Stimulated activated CD4-positive, alpha-beta T cell treated with anti-CD3 and anti-CD28 coated beads, TNF-alpha, amount 100 ng/mL, for 24 hours (primary cell): ENCODE measurements at regions not wholly inside any gene's neighbourhood (a gene's known extent, or its start where the extent isn't known, plus 50 kb on each side); places are given as distances from the start of the nearest gene placed in this dataset.

ENCODE experiments used
- DNase-seq, 3 experiments: peaks; one replicate each; pipeline ENCODE4 v3.0.0-alpha.2; 2020; ENCODE audit warnings: low read depth in 3 of 3

DNA sequence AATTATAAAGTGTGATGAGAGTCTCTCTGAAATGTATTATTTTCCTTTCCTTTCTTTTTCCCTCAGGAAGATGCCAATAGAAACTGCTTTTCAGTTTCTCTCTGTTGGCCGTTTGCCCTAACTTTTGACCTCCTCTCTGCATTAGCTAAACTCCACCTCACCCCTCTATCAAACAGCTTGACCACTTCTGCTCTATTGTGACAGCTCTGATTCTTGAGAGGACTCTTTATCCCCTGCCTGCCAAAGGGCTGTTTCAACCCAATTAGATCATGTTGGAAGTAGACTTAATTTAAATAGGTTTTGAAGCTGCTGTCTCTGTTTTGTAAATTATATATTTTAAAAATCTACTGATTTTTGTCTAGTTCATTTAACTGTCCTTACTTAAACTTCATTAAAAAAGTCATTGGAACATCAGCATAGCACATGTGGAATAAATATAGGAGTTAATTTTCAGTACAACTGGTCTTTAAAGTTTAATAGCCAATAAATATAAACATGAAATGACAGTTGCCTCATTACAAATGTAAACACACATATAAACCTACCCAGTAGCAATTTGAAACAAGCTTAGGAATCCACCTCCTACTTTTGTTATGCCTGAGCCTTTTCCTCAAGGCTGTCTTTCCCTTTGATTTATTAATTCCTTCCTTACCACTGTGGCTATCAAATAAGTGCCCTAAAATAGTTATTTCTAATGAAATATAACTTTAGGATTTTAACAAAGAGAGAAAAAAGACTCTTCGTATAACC lies 152.0 kb downstream of the CHRM3 start:
- no peak for DNase-seq

DNA sequence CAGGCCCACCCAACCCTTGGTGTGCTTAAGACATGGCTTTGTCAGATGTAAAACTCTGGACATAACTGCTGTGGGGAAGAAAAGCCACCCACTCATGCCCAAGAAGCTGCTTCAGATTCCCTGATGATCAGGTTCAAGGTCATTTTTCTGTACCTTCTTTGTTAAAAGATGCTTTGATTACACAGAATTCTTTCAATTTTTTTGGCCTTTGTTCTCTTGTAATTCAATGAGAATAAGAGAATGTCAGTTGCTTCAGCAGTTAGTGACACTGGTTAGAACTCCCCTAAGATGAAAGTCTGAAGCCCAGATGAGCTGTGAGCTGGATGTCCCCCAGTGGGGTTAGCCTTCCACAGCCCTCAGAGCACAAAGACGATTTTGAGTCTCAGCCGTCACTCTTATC lies 152.7 kb downstream of the CHRM3 start:
- no peak for DNase-seq

GRCh38 chr1:239539812-239540211 lies 153.4 kb downstream of the CHRM3 start:
- no peak for DNase-seq

DNA sequence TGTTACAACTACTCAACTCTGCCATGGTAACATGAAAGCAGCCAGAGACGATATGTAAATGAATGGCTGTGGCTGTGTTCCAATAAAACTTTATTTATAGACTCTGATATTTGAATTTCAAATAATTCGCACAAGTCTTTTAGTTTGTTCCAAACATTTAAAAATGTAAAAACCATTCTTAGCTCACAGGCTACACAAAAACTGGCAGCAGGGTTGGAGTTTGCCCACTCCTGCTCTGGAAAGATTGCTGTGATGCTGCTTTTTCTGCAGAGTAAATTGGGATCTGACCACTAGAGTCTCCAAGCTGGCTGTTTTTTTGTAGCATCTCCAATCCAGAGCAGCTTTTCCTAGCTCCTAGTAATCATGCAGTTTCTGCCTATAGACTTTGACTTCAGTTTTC lies 157.5 kb downstream of the CHRM3 start:
- DNase-seq, result no peak

DNA sequence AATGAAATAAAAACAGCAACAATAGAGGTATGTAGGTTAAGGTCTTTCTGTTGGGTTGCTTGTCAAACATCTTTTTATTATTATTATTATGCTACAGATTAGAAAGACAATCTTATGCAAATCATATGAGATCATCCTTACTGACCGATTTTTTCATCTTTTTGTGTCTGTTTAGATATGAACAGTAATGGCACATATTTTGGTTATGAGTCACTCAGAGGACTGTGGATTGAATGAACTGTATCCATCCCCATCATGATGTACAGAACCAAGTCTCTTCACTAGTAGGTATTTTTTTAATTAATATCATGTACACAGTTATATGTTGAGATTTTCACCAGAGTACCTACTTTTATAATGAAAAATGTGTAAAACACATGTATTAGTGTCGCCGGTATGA lies 159.1 kb downstream of the CHRM3 start:
- no peak for DNase-seq

DNA sequence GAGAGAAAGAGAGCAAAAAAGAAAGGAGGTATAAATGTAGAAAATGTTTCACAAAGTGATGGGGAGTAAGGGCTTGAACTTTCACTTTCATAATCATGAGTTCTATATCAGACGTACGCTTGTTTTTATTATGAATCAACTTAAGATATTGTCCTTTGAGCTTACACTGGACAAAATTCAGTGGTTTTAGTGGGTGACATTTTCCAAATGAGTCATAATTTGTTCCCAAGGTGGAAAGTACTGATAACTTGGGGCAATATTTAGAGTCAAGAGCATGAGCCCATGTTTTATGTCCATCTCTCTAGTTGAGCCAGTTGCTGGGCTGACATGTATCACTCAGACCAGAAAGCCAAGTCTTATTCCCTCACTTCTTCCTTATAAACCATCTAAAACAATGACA lies 161.6 kb downstream of the CHRM3 start:
- no peak for DNase-seq

DNA sequence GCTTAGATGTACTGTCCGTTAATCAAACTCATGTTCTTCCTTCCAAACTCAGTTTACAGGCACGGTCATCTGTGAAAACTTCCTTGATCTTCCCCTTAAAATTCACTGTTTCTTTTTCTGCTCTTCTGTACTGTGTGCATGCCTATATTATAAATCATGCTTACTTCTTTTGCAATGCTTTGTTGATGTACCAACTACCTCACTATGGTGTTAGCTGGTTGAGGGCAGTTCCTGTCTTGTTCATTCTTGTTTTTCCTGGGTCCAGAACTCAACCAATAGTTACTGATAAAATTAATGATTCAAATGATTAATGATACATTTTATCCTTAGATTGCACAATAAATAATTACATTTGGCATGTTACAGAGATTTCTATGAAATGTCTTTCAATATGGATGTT lies 163.8 kb downstream of the CHRM3 start:
- DNase-seq, result no peak

DNA sequence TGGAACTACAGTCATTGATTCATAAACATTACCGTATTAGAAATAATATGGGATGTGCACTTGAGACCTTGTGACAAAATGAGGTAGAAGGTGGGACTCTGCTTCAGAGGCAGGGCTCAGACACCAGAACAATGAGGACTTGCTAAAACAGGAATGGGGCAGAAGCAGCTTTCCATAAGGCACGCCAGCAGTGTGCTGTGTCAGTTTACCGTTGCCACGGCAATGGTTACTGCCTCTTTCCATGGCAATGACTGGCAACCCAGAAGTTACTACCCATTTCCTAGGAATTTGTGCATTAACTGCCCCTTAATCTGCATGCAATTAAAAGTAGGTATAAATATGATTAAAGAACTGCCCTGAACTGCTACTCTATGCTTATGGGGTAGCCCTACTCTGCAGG lies 169.0 kb downstream of the CHRM3 start:
- no peak for DNase-seq

DNA sequence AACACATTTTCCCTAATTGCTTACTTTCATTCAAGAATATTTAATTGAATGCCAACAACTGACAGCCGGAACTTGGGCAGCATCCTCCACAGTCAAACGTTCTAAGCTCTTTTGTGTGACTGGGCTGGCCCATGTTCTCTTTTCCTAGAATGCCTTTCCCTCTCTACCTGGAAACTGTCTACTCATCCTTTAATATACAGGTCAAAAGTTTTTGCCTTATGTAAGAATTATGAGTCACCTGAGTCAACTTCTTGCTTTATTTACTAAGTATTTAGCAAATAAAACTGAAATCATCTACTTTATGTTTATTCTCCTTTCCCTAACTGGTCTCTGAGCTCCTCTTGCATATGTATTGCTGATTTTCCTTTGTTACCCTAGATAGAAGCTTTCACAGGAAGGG lies 172.2 kb downstream of the CHRM3 start:
- DNase-seq, result no peak

DNA sequence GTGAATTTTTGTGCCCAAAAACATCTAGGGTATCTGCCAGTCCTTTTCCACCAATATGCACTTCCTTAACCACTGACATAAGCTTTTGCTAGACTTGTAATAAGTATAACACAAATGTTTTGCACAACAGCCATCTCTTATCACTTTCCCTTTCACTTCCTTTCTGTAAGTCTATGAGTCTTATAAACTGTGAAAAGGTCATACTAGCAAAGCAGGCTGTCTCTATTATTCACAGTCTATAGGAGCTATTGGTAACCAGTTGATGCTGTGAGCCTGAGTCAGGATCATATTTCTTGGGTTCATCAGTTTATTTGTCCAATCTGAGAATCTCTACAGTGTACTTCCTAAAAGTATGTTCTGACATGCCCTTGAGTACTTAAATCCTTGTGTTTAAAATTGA lies 172.6 kb downstream of the CHRM3 start:
- DNase-seq, result no peak

- DNase-seq, result no peak
These were observed 174.6 kb downstream of the CHRM3 start for GRCh38 chr1:239560921-239561320.

- no peak for DNase-seq
These were observed 175.7 kb downstream of the CHRM3 start for GRCh38 chr1:239562095-239562494.

DNA sequence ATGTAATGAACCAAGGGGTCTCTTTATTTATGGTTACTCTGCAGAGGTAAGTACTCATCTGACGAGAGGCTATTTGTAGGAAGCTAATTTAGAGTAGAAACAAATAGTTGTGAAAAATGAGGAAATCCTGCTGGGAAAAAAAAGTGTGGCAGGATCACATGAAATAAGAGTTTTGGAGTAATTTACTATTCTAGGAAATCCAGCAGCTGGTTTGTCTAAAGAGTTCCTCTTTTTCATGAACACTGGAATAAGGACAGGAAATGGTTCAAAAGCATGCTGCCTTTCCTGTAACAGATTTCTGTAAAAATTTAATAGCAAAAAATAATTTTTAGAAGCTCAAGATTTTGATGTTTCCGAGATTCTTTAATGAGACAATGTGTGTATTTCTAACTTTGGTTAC lies 177.3 kb downstream of the CHRM3 start:
- no peak for DNase-seq

DNA sequence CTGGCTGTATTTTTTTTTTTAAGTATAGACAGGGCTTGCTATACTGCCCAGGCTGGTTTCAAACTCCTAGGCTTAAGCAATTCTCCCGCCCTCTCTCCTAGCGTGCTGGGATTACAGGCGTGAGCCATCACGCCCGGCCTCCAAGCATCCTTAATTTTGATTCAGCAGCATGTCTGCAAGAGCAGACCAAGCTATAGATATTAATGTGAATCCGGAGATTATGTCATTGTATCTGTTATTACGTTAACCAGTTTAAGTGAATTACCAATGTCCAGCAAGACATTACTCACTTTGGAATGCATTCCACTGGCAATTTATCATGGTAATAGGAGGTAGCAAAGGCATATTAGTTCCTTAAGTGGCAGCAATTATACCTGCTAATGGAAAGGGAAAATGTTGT lies 179.7 kb downstream of the CHRM3 start:
- no peak for DNase-seq

DNA sequence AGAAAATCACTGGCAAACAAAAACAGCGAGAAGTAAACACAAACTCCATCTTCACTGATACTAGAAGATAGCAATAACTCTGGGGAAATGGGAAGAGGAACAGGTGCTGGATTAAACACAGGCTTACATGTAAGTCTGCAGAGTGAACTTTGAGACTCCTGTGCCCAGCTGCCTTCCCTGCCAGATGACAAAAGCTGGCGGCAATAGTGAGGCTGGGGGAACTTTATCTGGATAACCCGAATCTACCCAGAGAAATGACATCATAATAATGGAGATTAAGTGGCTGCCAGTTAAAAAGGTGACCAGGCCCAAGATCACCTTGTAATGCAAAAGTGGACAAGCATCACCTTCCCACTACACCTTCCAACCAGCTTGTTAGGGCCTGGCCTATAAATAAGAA lies 184.5 kb downstream of the CHRM3 start:
- DNase-seq, result no peak

DNA sequence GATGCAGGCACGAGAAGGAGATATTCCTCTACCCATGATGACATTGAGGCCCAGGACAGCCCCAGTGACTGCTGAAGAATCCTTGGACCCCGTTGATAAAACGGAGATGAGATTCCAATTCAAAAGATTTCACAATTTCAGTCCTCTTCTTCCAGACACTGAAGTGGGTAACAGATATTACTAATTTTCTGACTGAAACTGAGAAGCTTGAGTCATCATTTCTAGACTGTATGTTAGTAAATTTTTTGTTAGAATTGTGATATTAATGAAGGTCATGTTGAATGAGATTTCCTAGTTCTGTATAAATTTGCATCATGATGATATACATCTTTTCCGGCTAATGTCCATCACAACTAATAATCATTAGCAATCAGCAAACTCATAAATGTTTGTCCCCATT lies 185.8 kb downstream of the CHRM3 start:
- no peak for DNase-seq

- DNase-seq, result no peak
These were observed 187.7 kb downstream of the CHRM3 start for GRCh38 chr1:239574112-239574511.

DNA sequence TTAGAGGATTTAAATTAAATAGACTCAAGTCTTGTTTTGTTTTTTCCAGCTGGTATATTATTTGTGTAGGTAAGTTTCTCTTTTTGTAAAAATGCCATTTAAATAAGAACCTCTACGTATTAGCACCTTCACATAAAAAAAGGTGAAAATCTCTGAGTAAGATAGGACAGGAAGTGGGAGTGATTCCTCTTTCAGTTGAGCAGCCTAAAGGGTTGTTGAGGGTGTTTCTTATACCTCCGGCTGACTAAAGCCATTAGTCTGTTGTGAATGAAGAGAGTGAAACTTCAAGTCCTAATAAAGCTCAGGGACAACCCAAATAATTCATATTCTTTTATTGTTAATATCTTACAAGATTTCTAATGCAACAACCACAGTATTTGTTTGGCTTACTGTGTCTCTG lies 188.7 kb downstream of the CHRM3 start:
- DNase-seq, result no peak

DNA sequence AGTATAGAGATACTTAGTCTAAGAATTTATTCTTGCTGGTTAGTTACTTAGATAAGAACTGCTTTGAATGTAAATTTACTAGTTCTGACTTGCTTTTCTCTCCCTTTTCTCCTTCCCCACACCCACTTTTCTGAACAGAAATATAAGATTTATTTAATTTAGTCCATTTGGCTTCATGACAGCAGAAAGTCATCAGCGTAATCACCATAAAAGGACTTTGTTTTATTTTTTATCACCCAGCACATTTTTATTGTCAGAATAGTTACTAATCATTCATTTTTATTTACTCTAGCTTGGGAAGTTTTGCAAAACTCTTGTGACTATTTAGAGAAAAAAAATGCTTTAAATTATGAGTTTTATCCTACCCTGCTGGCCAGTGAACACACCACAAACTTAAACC lies 197.2 kb downstream of the CHRM3 start:
- DNase-seq, result no peak

- no peak for DNase-seq
These were observed 199.8 kb downstream of the CHRM3 start for GRCh38 chr1:239586128-239586527.

- DNase-seq, result no peak
These were observed 200.7 kb downstream of the CHRM3 start for GRCh38 chr1:239587066-239587465.

- DNase-seq, result no peak
These were observed 201.4 kb downstream of the CHRM3 start for GRCh38 chr1:239587574-239588369.

DNA sequence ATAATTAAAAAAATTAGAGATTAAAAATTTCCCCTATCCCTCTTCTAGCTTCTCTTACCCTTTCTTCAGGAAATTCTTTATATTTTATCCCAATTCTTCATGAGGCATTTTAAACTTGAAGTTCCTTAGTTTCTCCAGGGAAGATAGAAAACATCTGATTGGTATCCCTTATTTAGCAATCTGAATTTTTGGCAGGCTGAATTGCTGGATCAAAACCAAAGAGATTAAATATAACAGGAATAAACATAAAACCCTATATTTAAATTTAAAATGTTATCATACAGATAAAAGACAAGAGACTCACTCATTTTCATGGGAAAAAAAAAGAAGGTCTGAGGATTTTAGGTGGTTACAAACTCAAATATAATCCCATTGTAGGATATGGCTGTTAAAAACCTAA lies 204.2 kb downstream of the CHRM3 start:
- no peak for DNase-seq

DNA sequence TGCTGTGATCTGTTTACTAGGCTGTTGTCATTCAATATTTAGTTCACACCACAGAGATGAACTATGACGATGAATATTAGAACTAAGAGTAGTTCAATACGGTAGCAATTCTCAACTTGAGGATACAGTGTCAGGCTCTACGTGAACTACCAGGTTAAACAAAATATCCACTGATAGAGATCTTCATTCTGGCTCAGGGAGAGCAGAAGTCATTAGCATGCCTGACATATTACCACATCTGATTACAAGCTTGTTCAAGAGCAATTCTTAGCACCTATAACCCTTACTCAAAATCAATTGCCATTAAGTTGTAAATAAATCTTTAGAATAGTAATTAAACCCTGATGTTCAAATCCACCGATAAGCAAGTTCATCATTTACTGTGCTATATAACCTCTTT lies 207.2 kb downstream of the CHRM3 start:
- no peak for DNase-seq
